B cell (primary cell): ENCODE measurements at regions not wholly inside any gene's neighbourhood (a gene's known extent, or its start where the extent isn't known, plus 50 kb on each side); places are given as distances from the start of the nearest gene placed in this dataset.

Source experiments
- CTCF ChIP-seq: fragments of 200-600 bp; IDR thresholded peaks from one replicate; pipeline ENCODE4 v1.8.0; 2022; ENCODE audit warnings: antibody characterized with exemption, mild to moderate bottlenecking
- EZH2 ChIP-seq: IDR thresholded peaks from 2 replicates; pipeline ENCODE4 v1.6.1; 2012; ENCODE audit warnings: borderline replicate concordance, low read depth, mild to moderate bottlenecking, moderate library complexity, low read length; ENCODE audit not compliant: insufficient read depth, poor library complexity, severe bottlenecking

- TF ChIP-seq EZH2 (no peak), CTCF (no peak)
Observed at GRCh38 chrY:20998016-20998415, 242.1 kb downstream of the RPS4Y2 start.
